GM23248 (cell line): ENCODE measurements at regions not wholly inside any gene's neighbourhood (a gene's known extent, or its start where the extent isn't known, plus 50 kb on each side); places are given as distances from the start of the nearest gene placed in this dataset.
"Not testable (repeated sequence)": the region's sequence is repeated elsewhere in the genome, so short reads cannot be mapped to it uniquely, and the experiment has no call there.

Experiments
- EZH2 ChIP-seq: fragments of 200-600 bp; sonication (generic); IDR thresholded peaks from 2 replicates; pipeline ENCODE4 v1.6.1; 2018; ENCODE audit warnings: antibody characterized with exemption, mild to moderate bottlenecking; ENCODE audit not compliant: insufficient read depth, poor library complexity, severe bottlenecking
- EZH2phosphoT487 ChIP-seq: fragments of 200-600 bp; sonication (generic); IDR thresholded peaks from 2 replicates; pipeline ENCODE4 v1.6.1; 2018; ENCODE audit warnings: antibody characterized with exemption, moderate library complexity, mild to moderate bottlenecking, low read depth; ENCODE audit not compliant: insufficient read depth

- not testable (repeated sequence) for TF ChIP-seq EZH2, EZH2phosphoT487
Observed at GRCh38 chr12:131541512-131541911, 169.4 kb upstream of the SFSWAP start.
